ENCODE measurements at regions not wholly inside any gene's neighbourhood (a gene's known extent, or its start where the extent isn't known, plus 50 kb on each side); places are given as distances from the start of the nearest gene placed in this dataset.
A peak's percentile ranks its signal among the peaks of the same experiment; 100 is the strongest.

DNA sequence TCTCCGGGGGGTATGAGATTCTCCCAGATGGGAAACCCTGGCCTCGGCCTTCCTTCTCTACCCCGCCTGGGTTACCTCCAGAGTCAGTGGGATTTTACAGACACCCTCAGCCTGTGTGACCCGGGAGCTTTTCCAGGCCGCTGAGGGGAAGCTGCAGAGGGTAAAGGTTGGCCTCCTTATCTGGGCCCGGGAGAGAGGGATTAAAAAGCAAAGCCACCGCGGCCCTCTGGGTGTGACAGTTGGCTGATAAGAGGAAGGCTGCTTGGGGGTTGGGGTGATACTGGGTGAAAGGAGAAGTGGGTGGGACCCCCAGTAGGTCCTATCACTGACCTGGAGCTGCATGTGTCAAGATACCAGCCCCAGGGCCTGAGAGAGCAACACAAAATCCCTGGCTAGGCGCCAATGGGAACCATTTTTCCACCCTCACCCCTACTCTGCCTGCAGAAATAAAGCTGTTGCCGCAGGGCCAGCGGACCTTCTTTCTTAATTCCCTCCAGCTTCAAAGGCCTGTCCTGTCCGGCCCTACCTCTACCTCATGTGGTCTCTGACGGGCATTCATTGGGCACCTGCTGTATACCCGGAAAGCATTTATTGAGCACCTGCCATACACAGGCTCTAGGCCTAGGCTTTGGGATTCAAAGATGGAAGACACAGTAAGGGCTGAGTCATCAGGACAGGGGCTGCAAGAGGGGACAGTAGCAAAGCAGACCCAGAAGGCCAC lies 77.6 kb upstream of the GSE1 start:
- no peak for DNase-seq

DNA sequence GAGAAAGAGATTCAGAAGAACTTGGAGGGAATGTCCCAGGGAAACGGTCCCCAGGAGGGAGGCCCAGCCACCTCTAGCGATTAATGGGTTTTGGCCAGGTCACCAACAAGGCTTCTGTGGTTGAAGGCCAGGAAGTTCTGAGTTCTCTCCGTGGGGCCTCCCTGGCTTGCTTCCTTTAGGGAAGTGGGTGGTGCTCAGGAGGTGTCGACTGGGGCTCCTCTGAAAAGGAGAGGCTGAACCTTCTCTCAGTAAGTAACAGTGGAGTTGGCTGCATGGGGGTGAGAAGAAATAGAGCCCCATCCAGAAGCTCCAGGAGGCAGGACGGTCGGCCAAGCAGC lies 77.1 kb upstream of the GSE1 start:
- no peak for DNase-seq

GRCh38 chr16:85536411-85537330 lies 76.5 kb upstream of the GSE1 start:
- no peak for DNase-seq

DNA sequence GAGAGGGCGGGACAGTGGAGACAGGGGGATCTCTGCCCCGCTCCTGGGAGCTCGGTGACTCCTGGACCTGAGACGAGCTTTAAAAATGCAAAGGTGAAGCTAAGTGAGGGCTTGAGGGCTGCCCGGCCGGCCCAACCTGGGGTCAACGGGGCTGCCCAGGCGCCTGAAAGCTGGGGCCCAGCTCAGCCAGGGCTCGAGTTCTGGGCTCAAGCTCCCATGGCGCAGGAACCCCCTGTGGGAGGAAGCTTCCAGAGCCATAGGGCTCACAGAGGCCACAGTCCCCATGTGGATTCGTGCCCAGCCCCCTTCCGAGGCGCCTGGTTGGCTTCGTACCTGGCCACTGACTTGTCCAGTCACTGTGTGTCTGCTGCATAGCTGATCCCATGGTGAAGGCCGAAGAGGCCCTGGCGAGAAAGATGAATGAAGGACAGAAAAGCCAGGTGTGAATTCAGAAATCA lies 75.8 kb upstream of the GSE1 start:
- no peak for DNase-seq

DNA sequence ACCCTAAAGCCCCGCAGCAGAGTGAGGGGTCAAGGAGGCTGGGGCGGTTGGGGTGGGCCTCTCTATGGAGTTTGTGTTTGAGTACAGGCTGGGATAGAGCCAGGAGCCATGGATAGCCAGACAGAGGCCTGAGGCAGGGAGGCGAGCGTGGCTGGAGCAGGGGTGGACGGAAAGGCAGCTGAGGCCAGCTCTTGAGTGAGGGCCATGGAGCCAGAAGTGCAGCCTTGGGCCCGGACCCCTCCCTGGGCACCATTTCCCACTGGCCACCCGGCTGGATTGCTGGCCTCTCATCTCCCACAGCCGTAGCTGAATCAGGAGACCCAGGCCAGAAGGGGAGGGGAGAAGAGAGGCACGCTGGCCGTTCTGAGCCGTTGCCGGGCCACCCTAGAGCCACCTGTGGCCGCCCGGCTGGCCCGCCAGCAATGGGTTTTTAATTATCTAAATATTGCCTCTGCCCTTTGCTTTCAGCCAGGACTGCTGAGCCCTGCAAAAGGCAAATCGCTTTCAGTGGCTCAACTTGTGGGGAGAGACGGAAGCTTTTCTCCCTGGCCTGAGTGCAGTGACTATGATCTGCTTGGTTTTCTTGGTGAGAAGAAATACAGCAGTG lies 75.2 kb upstream of the GSE1 start:
- no peak for DNase-seq

- DNase-seq = no peak
These were observed 74.0 kb upstream of the GSE1 start for GRCh38 chr16:85539084-85539483.

DNA sequence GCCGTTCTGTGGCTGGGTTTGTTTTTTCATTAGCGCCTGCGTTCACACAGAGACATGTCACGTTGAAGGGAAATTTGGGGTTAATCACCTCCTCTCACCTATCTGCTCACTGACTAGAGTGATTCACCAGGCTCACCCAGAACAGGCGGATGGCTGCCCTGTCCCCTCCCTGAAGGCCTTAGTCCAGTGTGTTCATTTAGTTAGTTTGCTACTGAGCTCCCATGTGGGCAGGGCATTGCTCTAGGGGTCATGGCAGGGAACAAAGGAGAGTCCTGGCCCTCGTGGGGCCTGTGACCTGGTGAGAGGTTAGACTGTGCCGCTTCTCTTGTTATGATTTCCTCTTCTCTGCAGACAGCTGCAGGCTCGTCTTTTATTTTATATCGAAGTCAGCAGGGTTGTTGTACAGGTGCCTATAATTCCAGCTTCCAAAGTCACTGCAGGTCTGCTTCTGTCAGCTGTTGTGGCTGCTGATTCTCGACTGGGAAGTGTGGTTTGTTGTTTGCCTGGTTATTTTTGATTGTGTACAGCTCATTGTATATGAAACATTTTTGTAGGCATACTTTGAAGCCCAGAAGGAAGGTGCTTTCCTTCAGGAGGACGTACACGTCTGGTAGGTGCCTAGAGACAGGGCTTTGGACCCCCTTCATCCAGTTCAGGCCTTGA lies 73.4 kb upstream of the GSE1 start:
- no peak for DNase-seq

DNA sequence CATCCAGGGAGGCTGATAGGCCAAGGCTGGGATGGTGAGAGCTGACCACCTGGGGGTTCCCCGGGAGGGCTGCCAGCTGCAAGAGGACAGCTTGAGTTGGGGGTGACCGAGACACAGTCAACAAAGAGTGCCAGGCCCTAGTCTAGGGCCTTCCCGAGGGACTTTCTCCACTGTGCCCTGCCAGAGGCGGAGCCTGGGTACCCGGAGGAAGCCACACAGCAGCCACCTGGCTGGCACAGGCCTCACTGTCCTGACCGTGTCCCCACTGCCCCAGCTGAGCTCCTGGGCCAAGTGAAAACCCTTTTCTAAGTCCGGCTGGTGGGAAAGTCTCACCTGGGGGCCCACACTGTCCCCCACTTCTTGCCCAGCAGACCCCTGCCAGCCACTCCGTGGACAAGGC lies 71.9 kb upstream of the GSE1 start:
- no peak for DNase-seq

- DNase-seq = no peak
These were observed 71.5 kb upstream of the GSE1 start for GRCh38 chr16:85541619-85541979.

DNA sequence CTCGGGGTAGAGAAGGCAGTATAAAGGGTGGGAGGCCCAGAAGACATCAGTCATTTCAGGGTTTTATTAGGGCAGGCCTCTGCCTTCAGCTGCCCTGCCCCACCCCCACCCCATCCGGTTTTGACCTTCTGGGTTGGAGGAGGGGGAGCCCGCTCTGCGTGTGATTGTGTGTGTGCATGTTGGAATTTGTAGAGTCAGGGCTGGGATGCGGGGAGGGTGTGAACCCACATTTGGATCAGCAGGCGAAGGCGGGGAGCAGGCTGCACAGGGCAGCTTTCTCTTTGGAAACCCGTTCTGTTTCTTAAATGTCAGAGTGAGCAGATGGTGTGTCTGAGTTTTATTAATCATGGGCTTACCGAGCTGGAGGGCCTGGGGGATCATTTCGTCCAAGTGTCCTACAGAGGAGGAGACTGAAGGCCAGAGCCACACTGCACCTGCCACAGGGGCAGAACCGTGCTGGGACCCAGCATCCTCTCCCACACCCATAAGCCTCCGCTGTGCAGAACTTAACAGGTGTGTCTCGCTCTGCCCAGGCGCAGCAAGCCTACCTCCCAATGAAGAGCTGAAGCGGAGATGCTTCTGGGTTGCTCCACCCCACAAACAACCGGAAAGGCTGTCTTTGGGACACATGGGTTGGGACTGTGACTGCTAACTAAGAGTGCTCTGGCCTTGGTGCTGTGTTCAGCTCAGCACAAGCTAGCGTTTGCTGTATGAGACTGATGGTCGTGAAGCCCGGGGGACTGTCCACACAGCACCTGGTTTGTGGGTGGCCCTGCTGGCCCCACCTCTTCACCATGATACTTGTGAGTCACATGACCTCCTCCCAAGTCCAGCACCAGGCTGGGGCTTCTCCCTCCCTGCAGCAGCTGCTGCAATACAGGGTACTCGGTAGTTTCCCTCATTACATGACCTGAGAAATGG lies 70.9 kb upstream of the GSE1 start:
- peak; percentile 46 for DNase-seq

- no peak for DNase-seq
These were observed 69.6 kb upstream of the GSE1 start for GRCh38 chr16:85543536-85543935.

DNA sequence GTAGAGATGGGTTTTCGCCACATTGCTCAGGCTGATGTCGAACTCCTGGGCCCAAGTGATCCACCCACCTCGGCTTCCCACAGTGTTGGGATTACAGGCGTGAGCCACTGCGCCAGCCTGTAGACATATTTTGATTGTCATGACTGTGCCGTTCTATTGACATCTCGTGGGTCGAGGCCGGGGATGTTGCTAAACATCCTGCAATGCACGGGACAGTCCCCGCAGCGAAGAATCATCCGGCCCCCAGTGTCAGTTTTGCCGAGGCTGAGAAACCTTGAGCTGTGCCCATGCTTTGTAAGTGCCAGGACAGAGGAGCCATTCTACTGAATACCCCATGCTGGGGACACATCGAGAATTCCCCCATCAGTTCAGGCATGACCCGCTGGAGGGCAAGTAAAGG lies 69.1 kb upstream of the GSE1 start:
- no peak for DNase-seq

DNA sequence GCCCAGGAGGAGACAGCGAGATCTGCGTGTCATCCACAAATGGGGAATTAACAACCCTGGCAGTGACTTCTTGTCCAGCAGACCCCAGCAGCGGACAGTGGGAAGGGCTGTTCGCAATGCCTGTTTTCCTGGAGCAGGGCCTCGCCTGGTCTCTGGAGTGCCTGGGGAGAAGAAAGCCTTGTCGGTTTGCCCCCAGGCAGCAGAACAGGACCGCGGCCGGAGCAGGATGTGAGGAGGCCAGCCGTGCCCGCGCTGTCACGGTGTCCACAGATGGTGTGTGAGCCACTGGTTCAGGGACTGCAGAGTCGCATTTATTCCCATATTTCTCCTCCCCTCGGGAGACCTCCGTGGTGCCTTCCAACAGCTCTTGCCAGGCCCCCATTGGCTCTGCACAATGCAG lies 68.5 kb upstream of the GSE1 start:
- DNase-seq = no peak

DNA sequence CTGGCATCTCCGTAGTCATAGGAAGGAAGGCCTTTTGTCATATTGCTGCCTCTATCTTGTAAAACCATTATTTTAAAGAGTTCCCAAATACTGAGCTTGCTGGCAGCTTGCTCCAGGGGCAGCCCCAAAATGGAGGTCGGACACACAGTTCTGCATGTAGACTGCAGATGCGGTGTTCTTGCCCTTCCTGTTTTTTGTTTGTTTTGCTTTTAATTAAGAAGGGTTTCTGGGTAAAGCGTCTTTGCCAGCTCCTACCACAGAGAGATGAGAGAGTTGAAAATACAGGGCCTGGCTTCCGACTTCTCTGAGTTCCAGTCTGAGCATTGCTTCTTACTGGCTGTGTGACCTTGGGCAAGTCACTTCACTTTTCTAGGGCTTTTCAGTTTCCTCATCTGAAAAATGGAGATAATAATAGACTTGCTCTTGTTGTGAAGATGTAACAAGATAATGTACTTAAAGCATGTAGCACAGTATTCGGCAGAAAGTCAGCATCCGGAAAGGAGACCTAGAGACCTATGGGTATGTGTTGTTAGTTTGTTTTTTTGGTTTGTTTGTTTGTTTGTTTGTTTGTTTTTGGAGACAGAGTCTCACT lies 67.8 kb upstream of the GSE1 start:
- no peak for DNase-seq

- DNase-seq = no peak
These were observed 66.3 kb upstream of the GSE1 start for GRCh38 chr16:85546585-85547447.

DNA sequence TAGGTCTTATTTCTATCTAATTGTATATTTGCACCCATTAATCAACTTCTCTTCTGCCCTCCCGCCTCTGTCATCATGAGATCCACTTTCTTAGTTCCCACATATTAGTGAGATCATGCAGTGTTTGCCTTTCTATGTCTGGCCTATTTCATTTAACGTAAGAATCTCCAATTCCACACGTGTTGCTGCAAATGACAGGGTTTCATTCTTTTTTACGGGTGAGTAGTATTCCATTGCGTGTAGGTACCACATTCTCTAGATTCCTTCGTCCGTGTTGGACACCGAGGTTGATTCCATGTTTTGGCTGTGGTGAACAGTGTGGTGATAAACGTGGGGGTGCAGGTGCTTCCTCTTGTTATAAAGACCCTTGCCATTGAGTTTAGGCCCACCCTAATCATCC lies 64.7 kb upstream of the GSE1 start:
- DNase-seq = no peak

DNA sequence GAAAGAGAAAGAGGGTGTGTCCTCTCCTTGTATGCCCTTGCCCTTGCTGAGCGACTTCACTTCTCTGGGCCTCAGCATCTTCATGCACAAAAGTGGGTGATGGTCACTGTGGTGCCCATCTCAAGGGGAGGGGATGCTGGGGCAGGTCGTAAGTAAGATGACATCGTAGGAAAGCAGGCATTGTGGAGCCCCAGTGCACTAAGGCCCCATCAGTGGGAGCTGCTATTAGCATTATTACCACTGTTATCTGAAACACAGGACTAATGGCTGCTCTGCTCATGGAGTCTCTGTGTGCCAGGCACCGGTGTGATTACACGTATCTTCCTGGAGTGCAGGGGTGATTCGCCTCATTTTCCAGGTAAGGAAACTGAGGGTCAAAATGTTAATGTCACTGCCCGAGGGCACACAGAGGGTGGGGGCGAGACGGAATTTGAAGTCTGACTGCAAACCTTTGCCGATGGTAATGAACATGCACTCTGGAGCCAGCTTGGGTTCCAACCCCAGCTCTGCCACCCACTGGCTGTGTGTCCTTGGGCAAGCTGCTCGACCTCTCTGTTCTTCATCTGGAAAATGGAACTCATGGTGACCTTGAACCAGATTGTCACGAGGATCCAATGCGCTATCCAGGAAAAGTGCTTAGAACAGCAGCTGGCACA lies 63.2 kb upstream of the GSE1 start:
- no peak for DNase-seq

DNA sequence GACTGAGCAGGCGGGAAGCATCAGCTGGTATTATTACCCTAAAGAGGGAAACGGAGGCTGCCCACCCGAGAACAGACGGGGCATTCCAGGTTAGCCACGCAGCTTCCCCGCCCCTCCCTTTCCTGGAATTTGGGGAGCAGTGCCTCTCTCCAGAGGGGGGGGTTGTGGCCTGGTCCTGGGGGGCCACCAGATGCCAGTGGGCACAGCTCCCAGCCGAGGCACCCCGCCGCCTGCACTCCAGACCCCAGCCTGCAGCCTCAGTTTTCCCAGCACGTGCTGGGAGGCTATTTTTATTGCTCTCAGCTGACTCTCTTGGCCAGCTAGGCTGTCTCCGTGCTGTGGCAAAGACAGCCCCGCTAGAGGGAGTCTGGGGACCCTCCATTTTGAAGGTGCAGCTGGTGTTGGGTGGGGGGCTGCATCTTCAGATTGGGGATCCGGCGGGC lies 62.7 kb upstream of the GSE1 start:
- DNase-seq = no peak

DNA sequence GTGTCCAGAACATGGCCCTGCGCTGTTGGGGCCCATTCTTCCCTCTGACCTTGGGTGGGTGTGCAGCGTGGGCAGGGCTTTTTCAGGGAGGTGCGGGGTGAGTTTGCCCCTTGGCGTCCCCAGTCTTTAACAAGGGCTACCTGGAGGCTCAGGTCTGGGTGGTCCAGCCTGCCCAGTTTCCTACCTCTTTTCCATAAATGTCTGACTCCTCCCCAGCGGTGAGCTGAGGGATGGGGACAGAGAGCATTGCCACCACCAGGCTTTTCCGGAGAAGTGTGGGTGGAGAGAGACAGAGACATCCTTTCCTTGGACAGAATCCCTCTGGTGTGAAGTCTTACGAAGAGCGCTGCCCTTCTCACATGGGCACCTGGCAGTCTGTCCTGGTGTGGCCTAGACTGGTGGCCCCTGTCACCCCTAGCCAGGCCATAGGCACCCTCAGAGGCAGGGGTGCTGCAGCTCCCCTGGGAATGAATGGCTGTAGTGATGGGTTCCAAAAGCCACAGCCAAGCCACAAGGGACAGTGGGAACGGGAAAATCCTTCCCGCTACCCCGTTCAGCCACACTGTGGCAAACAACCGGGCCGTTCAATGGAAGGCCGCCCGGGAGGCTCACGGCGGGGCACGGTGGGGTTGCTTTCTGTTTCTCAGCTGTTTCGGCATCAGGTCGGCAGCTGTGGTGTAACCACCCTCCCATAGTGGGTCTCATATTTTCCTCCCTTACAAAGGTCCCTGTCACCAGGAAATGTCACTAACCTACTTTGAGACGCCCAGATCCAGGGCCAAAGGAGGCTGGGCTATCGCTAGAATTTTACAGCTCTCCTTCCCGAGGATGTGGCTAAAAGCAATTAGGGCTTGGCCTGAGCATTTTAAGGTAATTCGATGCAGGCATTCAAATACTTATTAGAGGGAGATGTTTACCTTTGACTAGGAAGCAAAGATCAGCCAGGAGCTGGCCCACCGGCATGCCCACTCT lies 61.9 kb upstream of the GSE1 start:
- no peak for DNase-seq

All from NCI-H510A treated with DMSO at 0.1 percent for 48 hours (cell line).